Panc1 (cell line): ENCODE measurements at regions not wholly inside any gene's neighbourhood (a gene's known extent, or its start where the extent isn't known, plus 50 kb on each side); places are given as distances from the start of the nearest gene placed in this dataset.

ENCODE experiments used
- CTCF ChIP-seq: fragments of 450-650 bp; IDR thresholded peaks from 2 replicates; pipeline ENCODE4 v1.5.1; 2017; ENCODE audit warnings: mild to moderate bottlenecking
- SIN3A ChIP-seq: IDR thresholded peaks from 2 replicates; pipeline ENCODE4 v1.6.1; 2012; ENCODE audit warnings: low read depth, mild to moderate bottlenecking, low read length, moderate library complexity, borderline replicate concordance; ENCODE audit not compliant: insufficient read depth

- TF ChIP-seq CTCF (no peak), SIN3A (no peak)
Observed at GRCh38 chr1:215400741-215401140, 166.4 kb upstream of the KCTD3 start.
